IMR-90 (cell line): ENCODE measurements at regions not wholly inside any gene's neighbourhood (a gene's known extent, or its start where the extent isn't known, plus 50 kb on each side); places are given as distances from the start of the nearest gene placed in this dataset.

ENCODE experiments used
- ATAC-seq: fragments of 200-7000 bp; cut with Tn5 transposase; 2 replicates; pipeline ENCODE4 v1.9.1; 2020; ENCODE audit warnings: low read depth, mild to moderate bottlenecking, moderate library complexity
- BruUV-seq: library from RNA; stranded (reverse); fragments of 400-500 nt; replicated peaks from 2 replicates; lab custom pipeline; 2021; lab: Mats Ljungman, UMichigan
- CTCF ChIA-PET: fragments of 300-600 bp; formaldehyde crosslinking; extraction: SDS; loops from one replicate; lab custom pipeline; 2021; ENCODE audit warnings: antibody characterized with exemption; lab: Yijun Ruan, JAX
- POLR2A ChIA-PET: fragments of 300-600 bp; sonication (Branson Sonifier 250); formaldehyde crosslinking; loops from one replicate; lab custom pipeline; 2022; ENCODE audit warnings: antibody characterized with exemption; ENCODE audit not compliant: unreplicated experiment; lab: Charles Lee
- DNase-seq: peaks from one replicate; pipeline ENCODE4 v3.0.0; 2013
- H2AFZ ChIP-seq: replicated peaks from 2 replicates; pipeline ENCODE3; 2013; ENCODE audit warnings: low read length, mild to moderate bottlenecking; ENCODE audit not compliant: poor library complexity
- H2AK5ac ChIP-seq: 2 replicates; pipeline ENCODE4 v1.6.1; 2013; ENCODE audit warnings: low read depth, low read length, inconsistent platforms
- H2AK9ac ChIP-seq: replicated peaks from 2 replicates; pipeline ENCODE3; 2013; ENCODE audit warnings: mild to moderate bottlenecking, low read depth, low read length, moderate library complexity; ENCODE audit not compliant: poor library complexity
- H2BK120ac ChIP-seq: 2 replicates; pipeline ENCODE4 v1.6.1; 2013; ENCODE audit warnings: low read depth, low read length, inconsistent platforms
- H2BK15ac ChIP-seq: 3 replicates; pipeline ENCODE4 v1.6.1; 2013; ENCODE audit warnings: low read depth, low read length, inconsistent platforms
- H2BK20ac ChIP-seq: 2 replicates; pipeline ENCODE4 v1.6.1; 2013; ENCODE audit warnings: low read depth, mild to moderate bottlenecking, inconsistent platforms, low read length, moderate library complexity
- H2BK5ac ChIP-seq: 2 replicates; pipeline ENCODE4 v1.6.1; 2013; ENCODE audit warnings: mild to moderate bottlenecking, low read depth, low read length, inconsistent platforms; ENCODE audit not compliant: poor library complexity, severe bottlenecking
- H3K14ac ChIP-seq: replicated peaks from 2 replicates; pipeline ENCODE4 v1.6.1; 2013; ENCODE audit warnings: low read depth, low read length, inconsistent platforms
- H3K18ac ChIP-seq: 2 replicates; pipeline ENCODE4 v1.6.1; 2013; ENCODE audit warnings: low read depth, low read length, control low read depth
- H3K23ac ChIP-seq: 2 replicates; pipeline ENCODE4 v1.6.1; 2013; ENCODE audit warnings: low read depth, low read length, inconsistent platforms
- H3K27ac ChIP-seq: 2 replicates; pipeline ENCODE4 v1.5.1; 2013; ENCODE audit warnings: mild to moderate bottlenecking, control low read depth, low read length; ENCODE audit not compliant: insufficient read depth
- H3K27me3 ChIP-seq: 2 replicates; pipeline ENCODE4 v1.6.1; 2013; ENCODE audit warnings: low read length; ENCODE audit not compliant: control insufficient read depth, insufficient read depth
- H3K36me3 ChIP-seq: 2 replicates; pipeline ENCODE4 v1.6.1; 2013; ENCODE audit warnings: low read length, mixed read lengths; ENCODE audit not compliant: control insufficient read depth, insufficient read depth
- H3K4ac ChIP-seq: 2 replicates; pipeline ENCODE4 v1.6.1; 2013; ENCODE audit warnings: low read depth, low read length, inconsistent platforms
- H3K4me1 ChIP-seq: 2 replicates; pipeline ENCODE4 v1.6.1; 2013; ENCODE audit warnings: low read length, mixed read lengths; ENCODE audit not compliant: control insufficient read depth, insufficient read depth
- H3K4me2 ChIP-seq: 2 replicates; pipeline ENCODE4 v1.6.1; 2013; ENCODE audit warnings: low read depth, mild to moderate bottlenecking, control low read depth, low read length, moderate library complexity
- H3K4me3 ChIP-seq: 2 replicates; pipeline ENCODE4 v1.5.1; 2013; ENCODE audit warnings: low read depth, mild to moderate bottlenecking, control low read depth, low read length, moderate library complexity; ENCODE audit not compliant: insufficient read depth
- H3K56ac ChIP-seq: 2 replicates; pipeline ENCODE4 v1.6.1; 2013; ENCODE audit warnings: low read length, inconsistent platforms; ENCODE audit not compliant: insufficient read depth; ENCODE audit errors: extremely low read depth
- H3K79me1 ChIP-seq, 2 experiments: 2 replicates each; pipeline ENCODE4 v1.6.1; 2013; ENCODE audit warnings: low read length in 2 of 2, inconsistent platforms in 1 of 2, low read depth in 1 of 2
- H3K9ac ChIP-seq: 2 replicates; pipeline ENCODE4 v1.6.1; 2013; ENCODE audit warnings: low read depth, low read length, control low read depth
- H3K9me1 ChIP-seq: 2 replicates; pipeline ENCODE4 v1.6.1; 2013; ENCODE audit warnings: low read length, inconsistent platforms; ENCODE audit not compliant: insufficient read depth
- H3K9me3 ChIP-seq: 2 replicates; pipeline ENCODE4 v1.6.1; 2013; ENCODE audit warnings: low read length; ENCODE audit not compliant: control insufficient read depth, insufficient read depth
- H4K20me1 ChIP-seq: 2 replicates; pipeline ENCODE4 v1.6.1; 2013; ENCODE audit warnings: low read length, inconsistent platforms; ENCODE audit not compliant: insufficient read depth
- H4K5ac ChIP-seq: 2 replicates; pipeline ENCODE4 v1.6.1; 2013; ENCODE audit warnings: mild to moderate bottlenecking, low read depth, low read length, control low read depth
- H4K8ac ChIP-seq, 2 experiments: 2 replicates each; pipeline ENCODE4 v1.6.1; 2013; ENCODE audit warnings: low read depth in 2 of 2, low read length in 2 of 2, control low read depth in 1 of 2, inconsistent platforms in 1 of 2
- H4K91ac ChIP-seq: 2 replicates; pipeline ENCODE4 v1.6.1; 2013; ENCODE audit warnings: low read depth, low read length, inconsistent platforms; ENCODE audit not compliant: insufficient read depth
- BHLHE40 ChIP-seq: fragments of 150-350 bp; IDR thresholded peaks from 2 replicates; pipeline ENCODE4 v1.6.1; 2016; ENCODE audit warnings: mild to moderate bottlenecking, low read depth, low read length
- CEBPB ChIP-seq: IDR thresholded peaks from 2 replicates; pipeline ENCODE4 v1.6.1; 2012; ENCODE audit warnings: low read depth, low read length, improper control_type of control experiment
- CHD1 ChIP-seq: IDR thresholded peaks from 2 replicates; pipeline ENCODE4 v1.6.1; 2012; ENCODE audit warnings: low read depth, low read length, improper control_type of control experiment
- MXI1 ChIP-seq: IDR thresholded peaks from 2 replicates; pipeline ENCODE4 v1.6.1; 2012; ENCODE audit warnings: low read depth, mild to moderate bottlenecking, low read length, moderate library complexity, borderline replicate concordance
- SMC3 ChIP-seq: fragments of 150-350 bp; IDR thresholded peaks from 2 replicates; pipeline ENCODE4 v1.6.1; 2016; ENCODE audit warnings: low read depth, mild to moderate bottlenecking, antibody characterized with exemption, low read length, moderate library complexity
- WGBS, 2 experiments: methylation state at CpG; one replicate each; pipeline versions ENCODE4 v1.1.5 to v1.1.7; 2013; ENCODE audit warnings: missing lambda C conversion rate in 2 of 2; ENCODE audit not compliant: insufficient read length in 1 of 2; ENCODE audit errors: extremely low coverage in 2 of 2; 5-methylcytosine and 5-hydroxymethylcytosine counted together
- dilution Hi-C: fragments of 300-500 bp; cut with HindIII; formaldehyde crosslinking; loops from one replicate; pipeline ENCODE4 v1.14.3; 2018; ENCODE audit warnings: low sequenced_read_pairs; ENCODE audit not compliant: unreplicated experiment
- in situ Hi-C: fragments of 300-500 bp; cut with MboI; formaldehyde crosslinking; loops from 3 replicates; pipeline ENCODE4 v1.14.3; 2019; ENCODE audit warnings: low sequenced_read_pairs, inconsistent platforms, mixed read lengths
- intact Hi-C: fragments of 100-400 bp; cut with micrococcal nuclease; formaldehyde crosslinking; loops from 2 replicates; pipeline ENCODE4 v1.10.0; 2022

- Histone ChIP-seq H2BK5ac (no peak overlapping the region), H3K9me1 (no peaks in the 10 kb centered on the region), H2AK5ac (no peak overlapping the region), H3K9ac (no peak overlapping the region), H3K18ac (no peak overlapping the region), H3K79me1 (no peaks in the 10 kb centered on the region), H3K9me3 (no peaks in the 10 kb centered on the region), H3K14ac (no peak overlapping the region), H3K4ac (no peak overlapping the region), H3K4me3 (no peak overlapping the region), H2BK20ac (no peak overlapping the region), H3K36me3 (no peaks in the 10 kb centered on the region), H2AK9ac (no peak overlapping the region), H3K23ac (no peak overlapping the region), H3K4me2 (no peak overlapping the region), H4K91ac (no peak overlapping the region), H2BK120ac (no peak overlapping the region), H4K5ac (no peak overlapping the region), H4K20me1 (no peaks in the 10 kb centered on the region), H4K8ac (no peak overlapping the region), H2AFZ (no peak overlapping the region), H3K27me3 (no peaks in the 10 kb centered on the region), H3K27ac (no peak overlapping the region), H3K4me1 (no peaks in the 10 kb centered on the region), H3K56ac (no peak overlapping the region), H2BK15ac (no peak overlapping the region)
- no CpG with 5 or more reads among the region's 3 CpGs for WGBS, 2 experiments
- POLR2A ChIA-PET, result no interaction called here
- CTCF ChIA-PET, result interaction anchor here (0.7 kb wide), 1 partner anchor 126 kb away, joined by 3 read pairs; no protein-coding TSS in a partner anchor
- DNase-seq (no peak), ATAC-seq (no peak; the same call in 1 of the 2 replicates)
- intact Hi-C loops, result no loop called here
- BruUV-seq, result no TSS peak
- dilution Hi-C loops, result no loop called here
- in situ Hi-C loops, result no loop called here
- no peak for TF ChIP-seq CHD1
- TF ChIP-seq SMC3, result no peak
- 0 out of 2 replicates have a peak, but pooled peaks have one; percentile 6 for TF ChIP-seq CEBPB
- no peak for TF ChIP-seq BHLHE40
- no peak for TF ChIP-seq MXI1
Observed at GRCh38 chr12:87720967-87721366, 308.2 kb downstream of the C12orf50 start.
